ENCODE measurements at regions not wholly inside any gene's neighbourhood (a gene's known extent, or its start where the extent isn't known, plus 50 kb on each side); places are given as distances from the start of the nearest gene placed in this dataset.

- Histone ChIP-seq H3K9me3 (ENCODE audit: control insufficient read depth, insufficient read depth, low read depth, low read length) (no peaks in the 10 kb centered on the region), H3K4me1 (ENCODE audit: control insufficient read depth, insufficient read depth, low read length) (0 out of 2 replicates have a peak, but pooled peaks cover 2% of the 10 kb centered on the region), H3K27ac (ENCODE audit: extremely low read depth, low read depth, low read length) (no peak overlapping the region), H3K4me3 (ENCODE audit: low read depth, low read length) (no peak overlapping the region), H3K36me3 (ENCODE audit: control insufficient read depth in 2 of 2, insufficient read depth in 1 of 2, low read length in 2 of 2) (peaks cover 0 to 3% of the 10 kb centered on the region in 2 experiments; a peak in 1 of 3 replicates)
- POLR2A ChIA-PET: no interaction called here
- CTCF ChIA-PET: interaction anchor here (0.5 kb wide), 1 partner anchor 1610 kb away, joined by 3 read pairs; no protein-coding TSS in a partner anchor
- TF ChIP-seq ZNF391 (tag by site-specific recombination; IDR thresholded peaks at IDR 0.05; ENCODE audit: borderline replicate concordance, low read depth) (no peak), ZNF366 (tag by site-specific recombination; conservative IDR thresholded peaks at IDR 0.05) (no peak)
- TF ChIP-seq, protein P1, sequence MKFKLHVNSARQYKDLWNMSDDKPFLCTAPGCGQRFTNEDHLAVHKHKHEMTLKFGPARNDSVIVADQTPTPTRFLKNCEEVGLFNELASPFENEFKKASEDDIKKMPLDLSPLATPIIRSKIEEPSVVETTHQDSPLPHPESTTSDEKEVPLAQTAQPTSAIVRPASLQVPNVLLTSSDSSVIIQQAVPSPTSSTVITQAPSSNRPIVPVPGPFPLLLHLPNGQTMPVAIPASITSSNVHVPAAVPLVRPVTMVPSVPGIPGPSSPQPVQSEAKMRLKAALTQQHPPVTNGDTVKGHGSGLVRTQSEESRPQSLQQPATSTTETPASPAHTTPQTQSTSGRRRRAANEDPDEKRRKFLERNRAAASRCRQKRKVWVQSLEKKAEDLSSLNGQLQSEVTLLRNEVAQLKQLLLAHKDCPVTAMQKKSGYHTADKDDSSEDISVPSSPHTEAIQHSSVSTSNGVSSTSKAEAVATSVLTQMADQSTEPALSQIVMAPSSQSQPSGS (tag by site-specific recombination; IDR thresholded peaks at IDR 0.05; ENCODE audit: low read depth): no peak
Observed at GRCh38 chr16:72615856-72616255, 432.1 kb downstream of the ZFHX3 start.

- Histone ChIP-seq H3K27ac (ENCODE audit: extremely low read depth, low read depth, low read length) (no peak overlapping the region), H3K9me3 (ENCODE audit: control insufficient read depth, insufficient read depth, low read depth, low read length) (no peaks in the 10 kb centered on the region), H3K4me3 (ENCODE audit: low read depth, low read length) (no peak overlapping the region), H3K4me1 (ENCODE audit: control insufficient read depth, insufficient read depth, low read length) (0 out of 2 replicates have a peak, but pooled peaks cover 2% of the 10 kb centered on the region), H3K36me3 (ENCODE audit: control insufficient read depth in 2 of 2, insufficient read depth in 1 of 2, low read length in 2 of 2) (peaks cover 0 to 3% of the 10 kb centered on the region in 2 experiments; a peak in 1 of 3 replicates)
- TF ChIP-seq ZNF426 (tag by site-specific recombination; IDR thresholded peaks at IDR 0.05) (no peak), ZBTB1 (tag by site-specific recombination; IDR thresholded peaks at IDR 0.05) (no peak), GFI1B (tag by site-specific recombination; IDR thresholded peaks at IDR 0.05) (no peak), ZNF394 (tag by site-specific recombination; IDR thresholded peaks at IDR 0.05; ENCODE audit: borderline replicate concordance) (no peak), ZNF639 (tag by site-specific recombination; IDR thresholded peaks at IDR 0.05) (no peak), ZNF37A (tag by site-specific recombination; IDR thresholded peaks at IDR 0.05) (no peak), ZSCAN23 (tag by site-specific recombination; IDR thresholded peaks at IDR 0.05) (no peak), ZNF558 (tag by site-specific recombination; IDR thresholded peaks at IDR 0.05) (no peak), ZNF837 (tag by site-specific recombination; IDR thresholded peaks at IDR 0.05) (no peak), ZNF600 (tag by site-specific recombination; IDR thresholded peaks at IDR 0.05) (no peak), ZNF404 (tag by site-specific recombination; IDR thresholded peaks at IDR 0.05) (no peak), KLF16 (tag by site-specific recombination; IDR thresholded peaks at IDR 0.05) (no peak), ZBTB17 (tag by site-specific recombination; IDR thresholded peaks at IDR 0.05) (no peak), ZNF830 (tag by site-specific recombination; IDR thresholded peaks at IDR 0.05; ENCODE audit: low read depth) (no peak)
- TF ChIP-seq, protein P2, sequence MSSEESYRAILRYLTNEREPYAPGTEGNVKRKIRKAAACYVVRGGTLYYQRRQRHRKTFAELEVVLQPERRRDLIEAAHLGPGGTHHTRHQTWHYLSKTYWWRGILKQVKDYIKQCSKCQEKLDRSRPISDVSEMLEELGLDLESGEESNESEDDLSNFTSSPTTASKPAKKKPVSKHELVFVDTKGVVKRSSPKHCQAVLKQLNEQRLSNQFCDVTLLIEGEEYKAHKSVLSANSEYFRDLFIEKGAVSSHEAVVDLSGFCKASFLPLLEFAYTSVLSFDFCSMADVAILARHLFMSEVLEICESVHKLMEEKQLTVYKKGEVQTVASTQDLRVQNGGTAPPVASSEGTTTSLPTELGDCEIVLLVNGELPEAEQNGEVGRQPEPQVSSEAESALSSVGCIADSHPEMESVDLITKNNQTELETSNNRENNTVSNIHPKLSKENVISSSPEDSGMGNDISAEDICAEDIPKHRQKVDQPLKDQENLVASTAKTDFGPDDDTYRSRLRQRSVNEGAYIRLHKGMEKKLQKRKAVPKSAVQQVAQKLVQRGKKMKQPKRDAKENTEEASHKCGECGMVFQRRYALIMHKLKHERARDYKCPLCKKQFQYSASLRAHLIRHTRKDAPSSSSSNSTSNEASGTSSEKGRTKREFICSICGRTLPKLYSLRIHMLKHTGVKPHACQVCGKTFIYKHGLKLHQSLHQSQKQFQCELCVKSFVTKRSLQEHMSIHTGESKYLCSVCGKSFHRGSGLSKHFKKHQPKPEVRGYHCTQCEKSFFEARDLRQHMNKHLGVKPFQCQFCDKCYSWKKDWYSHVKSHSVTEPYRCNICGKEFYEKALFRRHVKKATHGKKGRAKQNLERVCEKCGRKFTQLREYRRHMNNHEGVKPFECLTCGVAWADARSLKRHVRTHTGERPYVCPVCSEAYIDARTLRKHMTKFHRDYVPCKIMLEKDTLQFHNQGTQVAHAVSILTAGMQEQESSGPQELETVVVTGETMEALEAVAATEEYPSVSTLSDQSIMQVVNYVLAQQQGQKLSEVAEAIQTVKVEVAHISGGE (tag by site-specific recombination; conservative IDR thresholded peaks at IDR 0.05; ENCODE audit: low read depth): no peak
- ChIA-PET CTCF (interaction anchor here (0.6 to 0.7 kb wide), 3 partner anchors 8 to 68 kb away, joined by 3 to 4 read pairs (median 3); no protein-coding TSS in a partner anchor), POLR2A (no interaction called here)
Observed at GRCh38 chr16:72612718-72613117, 435.2 kb downstream of the ZFHX3 start.
